Activated naive CD4-positive, alpha-beta T cell treated with anti-CD3 and anti-CD28 coated beads, Interleukin-2, amount 50 U/mL, for 72 hours (primary cell): ENCODE measurements at regions not wholly inside any gene's neighbourhood (a gene's known extent, or its start where the extent isn't known, plus 50 kb on each side); places are given as distances from the start of the nearest gene placed in this dataset.

ENCODE experiments used
- ATAC-seq, 2 donors: fragments of 150-1000 bp; cut with Tn5 transposase; 2 replicates each; pipeline ENCODE4 v1.10.0; 2021; ENCODE audit warnings: mild to moderate bottlenecking in 2 of 2, moderate library complexity in 2 of 2
- DNase-seq, 2 donors: peaks; one replicate each; pipeline ENCODE4 v3.0.0; 2021 to 2022; ENCODE audit warnings: low spot score in 2 of 2
- H3K27ac Mint-ChIP-seq, 2 donors: one replicate each; pipeline ENCODE4 v1.8.0; 2022; ENCODE audit warnings: mild to moderate bottlenecking in 2 of 2, mixed read lengths in 2 of 2
- H3K36me3 Mint-ChIP-seq, 2 donors: one replicate each; pipeline ENCODE4 v1.8.0; 2022; ENCODE audit warnings: mixed read lengths in 2 of 2
- H3K9me3 Mint-ChIP-seq, 2 donors: one replicate each; pipeline ENCODE4 v1.8.0; 2022; ENCODE audit warnings: mixed read lengths in 2 of 2

DNA sequence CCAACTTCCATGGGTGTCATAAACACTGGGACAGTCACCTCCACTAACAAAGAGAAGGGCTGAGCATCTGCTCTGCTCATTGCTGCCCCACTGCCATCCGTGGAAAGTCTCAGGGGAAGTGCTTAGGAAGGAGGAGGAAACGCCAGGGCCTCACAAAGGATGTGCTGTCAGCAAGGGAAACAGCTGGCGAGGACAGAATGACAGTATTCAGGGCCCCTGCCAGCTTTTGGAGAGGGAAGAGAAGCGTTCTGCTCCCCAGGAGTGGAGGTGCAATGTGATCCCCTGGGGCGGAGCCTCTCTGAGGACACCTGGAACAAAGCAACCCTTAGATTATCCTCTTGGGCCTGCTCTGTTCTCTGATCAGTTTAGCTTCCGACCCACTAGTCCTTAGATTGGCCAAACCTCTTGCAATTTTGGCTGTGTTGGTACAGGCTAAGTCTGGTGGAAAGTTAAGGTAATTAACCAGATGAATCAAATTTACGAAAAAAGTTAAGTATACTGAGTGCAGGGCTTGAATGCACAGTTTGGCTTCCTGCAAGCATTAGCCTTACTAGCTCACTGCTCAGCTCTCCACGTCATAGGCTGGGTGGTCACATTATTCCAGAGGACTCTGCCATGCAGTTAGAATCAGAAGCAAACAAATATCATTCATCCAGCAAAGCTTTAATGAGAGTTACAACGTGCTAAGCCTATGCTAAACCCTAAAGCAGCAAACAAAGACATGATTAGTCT is 170.2 kb upstream of the NFIA start:
- no peaks in the 10 kb centered on the region for H3K36me3 Mint-ChIP-seq
- no peaks in the 10 kb centered on the region for H3K9me3 Mint-ChIP-seq
- no peak overlapping the region for H3K27ac Mint-ChIP-seq
- no peak for DNase-seq
- ATAC-seq: no peak

DNA sequence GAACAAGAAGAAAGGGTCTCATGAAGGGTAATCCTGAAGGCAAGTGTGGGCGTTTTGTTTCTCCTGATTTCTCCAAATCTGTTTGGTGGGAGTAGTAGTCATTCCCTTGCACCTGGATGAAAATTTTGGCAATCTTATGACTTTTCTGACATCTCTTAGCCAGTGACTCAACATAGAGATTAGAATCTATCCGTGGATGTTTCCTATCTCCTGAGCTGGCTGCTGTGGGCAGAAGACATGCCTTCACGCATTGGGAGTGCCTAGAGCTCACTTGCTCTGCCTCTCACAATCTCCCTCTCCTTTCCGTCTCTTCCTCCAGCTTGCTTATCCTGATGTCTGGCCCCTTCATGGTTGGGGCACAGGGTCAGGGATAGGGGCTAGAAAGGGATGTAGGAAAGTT is 174.2 kb upstream of the NFIA start:
- Mint-ChIP-seq H3K36me3 (no peaks in the 10 kb centered on the region), H3K27ac (no peak overlapping the region), H3K9me3 (no peaks in the 10 kb centered on the region)
- no peak for ATAC-seq
- no peak for DNase-seq

DNA sequence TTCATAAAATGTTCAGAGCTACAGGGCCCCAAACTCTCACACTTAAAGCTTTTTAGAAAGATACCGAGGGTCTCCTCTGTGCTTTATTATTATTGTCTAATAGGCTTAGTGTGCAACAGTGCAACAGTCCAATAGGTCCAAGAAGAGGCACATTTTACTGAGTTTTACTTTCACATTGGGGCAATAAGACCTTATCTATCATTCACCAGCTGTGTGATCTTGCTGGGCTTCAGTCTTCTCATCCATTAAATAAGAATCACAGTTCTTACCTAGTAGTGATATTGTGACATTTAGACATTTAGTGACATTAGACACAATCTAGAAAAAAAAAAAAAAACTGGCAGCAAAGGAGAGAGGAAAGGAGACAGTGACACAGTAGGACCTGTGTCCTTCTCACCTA is 175.8 kb upstream of the NFIA start:
- no peak overlapping the region for H3K27ac Mint-ChIP-seq
- ATAC-seq: no peak
- no peaks in the 10 kb centered on the region for H3K9me3 Mint-ChIP-seq

DNA sequence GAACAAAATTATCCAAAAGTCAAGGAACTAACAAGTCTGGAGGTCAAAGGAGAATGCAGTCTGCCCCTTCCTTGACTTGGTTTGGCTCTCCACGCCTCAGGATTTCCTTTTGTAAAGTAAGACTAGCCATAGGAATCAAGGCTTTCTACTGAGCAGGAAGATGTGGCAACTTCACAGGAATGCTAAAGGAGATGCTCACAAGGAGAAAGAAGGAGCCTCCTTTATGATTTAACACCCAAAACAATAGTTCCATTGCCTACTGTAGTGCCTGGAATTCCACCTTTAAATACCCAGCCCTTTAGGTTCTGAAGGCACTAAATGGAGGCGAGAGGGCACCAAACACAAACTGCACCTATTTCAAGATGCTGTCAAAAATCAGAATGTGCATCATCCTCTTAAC is 176.3 kb upstream of the NFIA start:
- no peak overlapping the region for H3K27ac Mint-ChIP-seq
- H3K9me3 Mint-ChIP-seq: no peaks in the 10 kb centered on the region
- no peaks in the 10 kb centered on the region for H3K36me3 Mint-ChIP-seq
- DNase-seq (no peak), ATAC-seq (no peak)

More for the DNA sequence above, 175.8 kb upstream of the NFIA start:
- no peaks in the 10 kb centered on the region for H3K36me3 Mint-ChIP-seq
- no peak for DNase-seq

DNA sequence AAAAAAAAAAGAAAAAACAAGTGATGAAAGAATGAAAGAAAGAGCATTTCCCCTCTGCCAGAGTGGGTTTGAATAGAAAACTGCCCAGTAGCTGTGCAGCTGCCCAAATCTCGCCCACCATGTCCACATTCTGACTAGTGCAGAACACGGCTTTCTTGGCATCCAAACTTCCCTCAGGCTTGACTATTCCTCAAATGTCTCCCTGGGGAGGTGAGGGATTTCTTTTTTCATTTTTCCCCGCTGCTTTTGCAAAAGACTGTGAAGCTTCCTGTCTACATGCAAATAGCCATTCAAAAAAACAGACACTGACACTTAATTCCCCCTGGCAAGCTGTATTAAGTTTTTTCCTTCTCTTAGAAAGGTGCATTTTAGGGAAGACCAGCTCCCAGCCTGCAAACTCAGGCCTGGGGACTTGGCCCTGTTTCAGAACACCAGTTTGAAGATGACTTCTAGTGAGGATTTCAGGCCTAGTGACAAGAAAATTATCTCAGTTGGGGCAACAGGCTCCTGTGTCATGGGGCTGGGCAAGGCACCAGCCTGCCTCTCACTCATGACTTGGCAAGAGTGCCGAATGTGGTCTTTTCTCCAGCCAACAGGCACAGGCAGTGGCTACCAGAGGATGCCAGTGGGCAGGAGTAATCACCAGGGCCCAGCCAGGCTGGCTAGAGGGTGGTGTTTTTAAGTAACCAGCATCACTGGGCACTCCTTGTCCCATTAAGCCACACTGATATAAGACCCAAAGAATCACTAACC is 178.1 kb upstream of the NFIA start:
- no peaks in the 10 kb centered on the region for H3K36me3 Mint-ChIP-seq
- DNase-seq (no peak), ATAC-seq (no peak)
- H3K9me3 Mint-ChIP-seq: no peaks in the 10 kb centered on the region
- no peak overlapping the region for H3K27ac Mint-ChIP-seq

DNA sequence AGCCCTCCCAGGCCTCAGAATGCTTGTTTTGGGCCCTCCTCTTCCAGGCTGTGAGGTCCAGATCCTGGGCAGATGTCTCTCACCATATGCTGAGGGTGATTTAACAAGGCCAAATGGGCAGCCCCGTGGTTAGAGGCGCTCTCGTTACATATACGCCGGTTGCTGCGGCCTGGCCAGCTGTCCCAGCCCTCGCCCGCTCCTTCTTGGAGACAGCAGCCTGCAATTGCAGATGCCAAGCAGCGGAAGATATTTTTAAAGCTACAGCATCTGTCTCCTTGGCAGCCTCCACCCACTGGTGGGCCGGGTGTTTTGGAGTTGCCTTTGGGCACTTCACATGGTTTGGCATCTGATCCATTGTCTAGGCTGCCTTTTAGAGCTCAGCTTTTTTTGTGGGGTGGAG is 178.8 kb upstream of the NFIA start:
- no peak for DNase-seq
- Mint-ChIP-seq H3K27ac (no peak overlapping the region), H3K36me3 (no peaks in the 10 kb centered on the region), H3K9me3 (no peaks in the 10 kb centered on the region)
- no peak for ATAC-seq

DNA sequence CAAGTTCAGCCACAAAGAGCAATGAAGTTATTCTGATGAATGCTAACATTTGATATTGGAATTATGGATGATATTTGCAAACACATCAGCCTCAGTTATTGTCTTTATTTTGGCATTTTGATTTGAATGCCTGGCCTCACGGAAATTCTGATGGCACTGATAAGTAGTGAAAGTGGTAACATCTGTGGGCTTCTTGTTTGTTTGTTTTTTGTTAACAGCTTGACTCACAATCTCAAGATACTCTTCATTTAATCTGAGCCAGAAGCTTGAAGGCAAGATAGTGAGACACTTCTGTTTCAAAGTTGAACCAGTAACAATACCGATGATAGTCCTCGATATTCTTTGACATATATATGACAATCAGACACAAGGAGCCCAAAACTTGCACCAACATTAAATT is 182.9 kb upstream of the NFIA start:
- no peak for ATAC-seq
- H3K9me3 Mint-ChIP-seq: no peaks in the 10 kb centered on the region
- no peaks in the 10 kb centered on the region for H3K36me3 Mint-ChIP-seq
- no peak for DNase-seq
- no peak overlapping the region for H3K27ac Mint-ChIP-seq

DNA sequence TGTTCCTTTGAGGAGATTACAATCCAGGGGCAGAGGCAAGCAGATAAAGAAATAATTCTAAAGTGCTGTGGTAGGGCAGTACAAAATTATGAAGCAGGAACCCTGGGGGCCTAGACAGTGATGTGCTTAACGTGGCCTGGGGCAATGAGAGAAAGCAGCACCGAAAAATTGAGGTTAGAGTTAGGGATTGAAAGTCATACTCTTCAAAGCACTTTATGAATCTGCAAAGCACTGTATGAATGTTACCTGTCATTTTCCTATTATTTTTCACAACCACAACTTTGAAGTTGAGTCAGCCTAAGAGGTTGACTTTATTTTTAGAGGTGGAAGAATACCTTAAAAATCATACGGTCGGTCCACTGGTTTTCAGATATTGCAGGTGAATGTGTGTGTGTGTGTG is 183.4 kb upstream of the NFIA start:
- ATAC-seq: peak; percentile 67 to 98
- Mint-ChIP-seq H3K27ac (peak overlapping the region in 1 of 2 donors; percentile 61), H3K36me3 (no peaks in the 10 kb centered on the region), H3K9me3 (no peaks in the 10 kb centered on the region)
- DNase-seq: peak in 1 of 2 donors; percentile 22

DNA sequence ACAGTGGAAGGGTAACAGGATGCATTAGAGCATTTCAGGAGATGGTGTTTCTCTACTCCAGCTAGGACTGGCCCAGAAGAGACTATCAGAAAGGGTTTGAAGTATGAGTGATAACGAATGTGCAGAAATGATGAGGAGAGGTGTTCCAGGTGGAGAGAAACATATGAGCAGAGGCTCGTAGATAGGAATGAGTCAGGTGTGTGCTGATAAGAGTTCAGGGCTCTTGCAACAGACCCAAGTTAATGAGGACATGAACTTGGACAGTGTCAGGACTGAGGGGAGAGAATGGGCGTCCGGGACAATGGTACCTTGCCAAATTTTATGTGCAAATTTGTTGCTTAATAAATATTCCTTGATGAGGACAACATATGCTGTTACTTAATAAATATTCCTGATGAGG is 183.9 kb upstream of the NFIA start:
- no peaks in the 10 kb centered on the region for H3K36me3 Mint-ChIP-seq
- DNase-seq: no peak
- no peaks in the 10 kb centered on the region for H3K9me3 Mint-ChIP-seq
- peak in 1 of 2 donors; percentile 72 for ATAC-seq
- no peak overlapping the region for H3K27ac Mint-ChIP-seq

DNA sequence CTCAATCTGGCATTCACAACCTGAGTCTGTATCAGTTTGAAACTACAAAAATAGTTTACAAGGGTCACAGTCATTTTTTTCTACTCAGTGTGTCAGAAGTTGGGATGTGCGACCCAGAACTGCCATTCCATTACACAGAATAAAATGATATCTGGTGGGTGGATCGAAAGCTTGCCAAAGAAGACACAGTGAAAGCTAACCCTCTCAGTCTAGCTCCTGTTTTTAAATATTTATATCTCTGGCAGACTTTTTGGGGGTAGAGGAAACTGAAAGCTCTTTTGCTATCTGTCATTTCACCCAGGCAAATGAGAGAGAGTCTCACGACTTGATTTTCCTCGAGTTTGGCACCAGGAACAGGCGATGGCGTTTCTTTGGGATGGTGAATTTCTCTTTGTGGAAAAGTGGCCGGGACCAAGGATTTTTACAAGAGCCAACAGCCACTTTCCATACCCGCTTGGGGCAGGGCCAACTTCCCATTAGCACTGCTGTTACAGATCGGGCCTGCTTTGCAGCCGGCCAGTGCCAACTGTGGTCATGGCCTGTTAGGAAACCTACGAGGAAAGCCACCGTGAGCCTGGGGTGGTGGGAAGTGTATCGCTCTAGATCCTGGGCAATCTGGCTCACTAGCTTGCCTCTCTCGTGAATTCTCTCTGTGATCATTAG is 185.5 kb upstream of the NFIA start:
- no peaks in the 10 kb centered on the region for H3K9me3 Mint-ChIP-seq

DNA sequence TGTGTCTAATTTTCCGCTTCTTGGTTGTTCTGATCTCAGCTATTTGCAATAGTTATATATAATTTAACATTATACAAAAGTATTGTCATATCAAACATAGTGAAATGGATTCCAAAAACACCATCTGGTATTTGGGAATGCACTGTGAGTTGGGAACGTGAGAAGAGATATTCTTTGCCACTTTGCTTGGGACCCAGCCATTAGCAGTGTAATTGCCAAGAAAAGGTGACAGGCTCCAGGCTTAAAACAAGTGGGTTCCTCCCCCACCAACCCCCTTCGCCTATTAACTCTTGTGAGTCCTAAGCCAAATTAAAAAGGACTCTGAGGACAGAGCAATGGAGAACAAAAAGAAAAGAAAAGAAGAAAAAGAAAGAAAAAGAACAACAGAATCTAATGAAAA is 186.7 kb upstream of the NFIA start:
- no peaks in the 10 kb centered on the region for H3K36me3 Mint-ChIP-seq
- no peak for DNase-seq
- no peaks in the 10 kb centered on the region for H3K9me3 Mint-ChIP-seq
- no peak for ATAC-seq
- H3K27ac Mint-ChIP-seq: no peak overlapping the region

More for the DNA sequence above, 185.5 kb upstream of the NFIA start:
- ATAC-seq: no peak
- H3K27ac Mint-ChIP-seq: no peak overlapping the region
- DNase-seq: no peak
- no peaks in the 10 kb centered on the region for H3K36me3 Mint-ChIP-seq

DNA sequence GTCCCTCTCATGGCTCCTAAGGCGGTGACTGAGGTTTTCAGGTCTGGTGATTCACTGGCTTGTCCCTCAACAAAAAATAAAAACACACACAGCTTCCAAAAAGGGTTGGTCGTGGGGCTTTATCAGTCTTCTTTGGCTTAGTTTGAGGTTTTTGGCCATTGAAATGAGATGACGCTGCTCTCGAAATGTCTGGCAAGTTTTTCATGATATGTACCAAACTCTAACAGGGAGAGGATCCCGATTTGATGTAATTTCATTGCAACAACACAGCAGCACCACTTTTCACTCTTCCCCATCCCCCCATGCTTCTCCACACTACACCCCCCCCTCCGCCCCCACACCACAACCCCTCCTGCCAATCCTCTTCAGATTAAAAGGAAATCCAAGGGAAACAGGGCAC is 187.1 kb upstream of the NFIA start:
- Mint-ChIP-seq H3K27ac (no peak overlapping the region), H3K36me3 (no peaks in the 10 kb centered on the region), H3K9me3 (no peaks in the 10 kb centered on the region)
- DNase-seq: no peak
- no peak for ATAC-seq

DNA sequence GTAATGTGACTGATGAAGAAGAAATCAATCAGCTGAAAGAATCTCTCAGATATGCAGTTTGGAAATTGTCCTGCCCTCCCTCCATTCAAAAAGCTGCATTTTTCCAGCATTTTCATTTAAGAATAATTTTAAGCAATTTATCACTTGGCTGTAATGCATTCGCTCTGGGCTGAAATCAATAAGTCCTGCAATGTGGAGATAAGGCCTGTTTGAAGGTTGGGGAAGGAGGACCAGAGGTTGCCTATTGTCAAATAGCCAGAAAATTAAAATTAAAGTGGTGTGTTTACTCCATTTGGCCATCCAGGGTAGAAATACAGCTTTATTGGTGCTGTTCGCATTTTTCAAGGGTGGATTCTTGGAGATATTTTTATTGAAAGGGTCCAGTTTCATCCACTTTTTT is 187.6 kb upstream of the NFIA start:
- H3K9me3 Mint-ChIP-seq: no peaks in the 10 kb centered on the region
- no peak overlapping the region for H3K27ac Mint-ChIP-seq
- no peak for ATAC-seq
- no peaks in the 10 kb centered on the region for H3K36me3 Mint-ChIP-seq
- no peak for DNase-seq

DNA sequence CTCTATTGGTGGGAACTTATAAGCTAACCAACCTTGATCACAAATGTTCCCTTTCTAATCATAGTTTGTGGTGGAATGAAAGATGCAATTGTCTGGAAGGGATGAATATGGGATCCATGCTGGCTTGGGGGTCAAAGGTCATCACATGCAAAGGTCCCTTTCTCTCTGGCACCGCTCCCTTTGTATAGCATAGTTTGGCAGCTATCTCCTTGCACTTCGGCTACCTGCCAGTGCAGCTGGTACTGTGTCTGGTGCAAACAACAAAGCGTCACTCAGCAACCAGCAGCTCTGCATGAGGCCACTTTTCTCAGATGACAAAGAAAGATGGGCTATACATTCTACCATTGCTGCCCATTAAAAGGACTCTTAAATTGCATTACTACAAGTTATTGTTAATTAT is 188.2 kb upstream of the NFIA start:
- no peak overlapping the region for H3K27ac Mint-ChIP-seq
- ATAC-seq (no peak), DNase-seq (no peak)
- no peaks in the 10 kb centered on the region for H3K9me3 Mint-ChIP-seq
- H3K36me3 Mint-ChIP-seq: no peaks in the 10 kb centered on the region

DNA sequence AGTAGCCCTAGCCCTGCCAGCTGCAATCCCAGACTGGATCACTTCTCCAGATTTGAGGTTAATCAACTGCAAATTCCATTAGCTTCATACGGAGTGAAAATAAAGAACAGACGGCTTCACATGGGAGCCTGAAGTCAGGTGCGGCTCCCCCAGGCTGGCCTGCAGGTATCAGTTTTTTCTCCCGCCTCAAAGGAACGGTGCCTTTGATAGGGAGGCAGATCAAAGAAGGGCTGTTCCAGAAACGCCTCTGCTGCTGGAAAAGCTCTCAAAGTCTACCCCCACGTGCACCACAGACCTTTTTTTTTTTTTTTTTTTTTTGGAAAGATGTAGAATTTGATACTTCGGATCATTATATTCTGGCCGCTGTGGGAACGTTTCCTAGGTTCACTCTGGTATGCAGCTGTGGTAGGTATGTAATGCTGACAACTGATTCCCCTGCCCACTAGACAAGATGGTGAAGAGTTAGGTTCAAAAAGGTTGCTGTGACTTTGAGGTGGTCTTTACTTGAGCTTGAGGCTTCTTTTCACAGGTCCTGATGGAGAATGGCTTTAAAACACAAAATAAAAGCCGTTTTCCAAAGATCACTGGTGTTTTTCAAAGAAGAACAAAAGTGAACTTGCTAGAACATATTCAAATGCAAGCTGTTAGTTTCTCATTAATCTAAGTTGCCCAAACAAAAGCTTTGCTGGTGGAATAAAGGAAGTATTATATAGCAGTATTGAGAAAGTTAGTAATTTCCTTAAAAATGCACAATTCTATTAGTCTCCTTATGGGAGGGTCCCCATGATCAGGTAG is 189.0 kb upstream of the NFIA start:
- Mint-ChIP-seq H3K27ac (no peak overlapping the region), H3K9me3 (no peaks in the 10 kb centered on the region)

DNA sequence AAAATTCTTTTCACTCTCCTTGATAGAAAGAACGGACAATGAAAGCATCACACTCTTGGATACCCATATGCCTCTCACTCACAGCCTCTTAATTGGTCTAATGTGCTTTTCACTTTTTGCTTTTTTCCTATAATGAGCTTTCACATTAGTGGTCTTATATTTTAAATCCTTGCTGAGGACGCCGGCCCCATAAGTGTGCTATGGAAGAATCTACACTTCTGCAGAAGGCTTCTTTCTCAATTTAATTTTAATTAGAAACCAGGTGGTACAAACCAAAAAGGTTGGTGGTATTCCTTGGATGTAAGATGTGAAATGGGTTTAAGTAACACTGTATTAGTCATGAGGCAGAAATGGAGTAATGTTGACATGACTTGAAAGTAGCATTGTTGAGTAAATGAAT is 190.6 kb upstream of the NFIA start:
- Mint-ChIP-seq H3K9me3 (no peaks in the 10 kb centered on the region), H3K27ac (no peak overlapping the region), H3K36me3 (no peaks in the 10 kb centered on the region)
- no peak for DNase-seq
- ATAC-seq: peak in 1 of 2 donors; percentile 43

More for the DNA sequence above, 189.0 kb upstream of the NFIA start:
- ATAC-seq (no peak), DNase-seq (no peak)
- H3K36me3 Mint-ChIP-seq: no peaks in the 10 kb centered on the region

DNA sequence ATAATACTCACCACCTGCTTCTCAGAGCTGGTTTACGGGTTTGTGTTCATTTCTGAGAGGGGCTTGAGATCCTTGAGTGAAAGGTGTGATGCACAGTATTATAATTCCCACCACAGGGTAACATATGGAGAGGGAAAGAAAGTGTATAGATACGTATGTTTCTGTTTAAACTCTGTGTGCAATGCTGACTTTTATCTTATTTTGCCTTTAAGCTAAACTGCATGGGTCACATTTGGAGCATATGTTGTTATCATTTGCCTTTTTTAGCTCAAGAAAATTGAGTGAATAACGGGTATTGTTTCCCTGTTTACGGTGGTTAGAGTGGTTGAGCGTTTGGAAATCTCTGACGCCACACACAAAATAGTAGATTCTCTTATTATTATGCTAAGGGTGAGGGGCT is 191.1 kb upstream of the NFIA start:
- DNase-seq: no peak
- ATAC-seq: no peak
- Mint-ChIP-seq H3K9me3 (no peaks in the 10 kb centered on the region), H3K36me3 (no peaks in the 10 kb centered on the region), H3K27ac (no peak overlapping the region)
